A673 (cell line): ENCODE measurements at regions not wholly inside any gene's neighbourhood (a gene's known extent, or its start where the extent isn't known, plus 50 kb on each side); places are given as distances from the start of the nearest gene placed in this dataset.

Source experiments
- CTCF ChIP-seq: fragments of 300-800, 200-600 bp; sonication (generic); conservative IDR thresholded peaks from 2 replicates; pipeline ENCODE4 v1.5.1; 2017; ENCODE audit warnings: low read depth, mild to moderate bottlenecking, antibody characterized with exemption, low read length, moderate library complexity, mixed read lengths
- EZH2 ChIP-seq: fragments of 200-600 bp; sonication (generic); IDR thresholded peaks from 2 replicates; pipeline ENCODE4 v1.6.1; 2017; ENCODE audit warnings: borderline replicate concordance, low read depth, mild to moderate bottlenecking, mixed read lengths, antibody characterized with exemption, low read length; ENCODE audit not compliant: poor library complexity, severe bottlenecking

- TF ChIP-seq CTCF (no peak), EZH2 (no peak)
These were observed 134.1 kb downstream of the LACC1 start for GRCh38 chr13:44013758-44014291.
